ENCODE measurements at regions not wholly inside any gene's neighbourhood (a gene's known extent, or its start where the extent isn't known, plus 50 kb on each side); places are given as distances from the start of the nearest gene placed in this dataset.

- Histone ChIP-seq H4K91ac (ENCODE audit: insufficient read length, low read depth, low read length) (no peak overlapping the region), H3K14ac (ENCODE audit: insufficient read depth, low read length) (no peak overlapping the region), H2AFZ (ENCODE audit: low read length) (no peak overlapping the region), H3K9me3 (ENCODE audit: control insufficient read depth, low read depth, low read length) (no peaks in the 10 kb centered on the region), H2BK12ac (ENCODE audit: insufficient read length, low read depth, low read length) (no peak overlapping the region), H3K23me2 (ENCODE audit: insufficient read length, low read depth, low read length, poor library complexity, severe bottlenecking) (no peaks in the 10 kb centered on the region), H3K56ac (ENCODE audit: insufficient read length, low read depth, low read length) (no peak overlapping the region), H3K4me2 (ENCODE audit: insufficient read depth, insufficient read length, low read length) (no peak overlapping the region), H3K9ac (ENCODE audit: extremely low read depth, insufficient read length, low read length) (no peak overlapping the region), H4K5ac (ENCODE audit: insufficient read length, low read depth, low read length) (no peak overlapping the region), H2BK15ac (ENCODE audit: low read depth, low read length) (no peak overlapping the region), H3K27me3 (ENCODE audit: insufficient read depth, low read length) (no peaks in the 10 kb centered on the region), H3K4ac (ENCODE audit: low read depth, low read length) (no peak overlapping the region), H2BK20ac (ENCODE audit: low read depth, low read length, poor library complexity, severe bottlenecking) (no peak overlapping the region), H3K79me2 (ENCODE audit: insufficient read depth, low read length) (no peaks in the 10 kb centered on the region), H2BK120ac (ENCODE audit: low read depth, low read length, poor library complexity, severe bottlenecking) (no peak overlapping the region), H3K27ac (ENCODE audit: insufficient read length, low read depth, low read length) (no peak overlapping the region), H4K8ac (replicated peaks; ENCODE audit: insufficient read length, low read depth, low read length) (no peak overlapping the region), H2AK5ac (ENCODE audit: insufficient read length, low read length) (no peak overlapping the region), H3K18ac (ENCODE audit: insufficient read length, low read depth, low read length) (no peak overlapping the region), H3K4me1 (ENCODE audit: insufficient read depth, low read length) (peaks cover 10% of the 10 kb centered on the region; the same call in 1 of the 2 replicates), H4K20me1 (ENCODE audit: control insufficient read depth, insufficient read depth, insufficient read length) (no peaks in the 10 kb centered on the region), H3T11ph (ENCODE audit: low read length) (no peak overlapping the region), H2BK5ac (ENCODE audit: insufficient read length, low read length) (no peak overlapping the region), H3K79me1 (ENCODE audit: insufficient read depth, low read depth, low read length, poor library complexity, severe bottlenecking) (no peaks in the 10 kb centered on the region), H3K23ac (ENCODE audit: insufficient read length, low read depth, low read length) (no peak overlapping the region)
- WGBS (ENCODE audit: extremely low coverage, insufficient read length, low lambda C conversion rate): no CpG with 5 or more reads among the region's 5 CpGs
- Mint-ChIP-seq H3K27ac (peak overlapping the region; percentile 17 to 36 (median 26); a peak in 3 of 7 replicates), H3K27me3 (ENCODE audit: low read depth) (peaks cover 3% of the 10 kb centered on the region; the same call in 1 of the 2 replicates), H3K4me3 (no peak overlapping the region; a peak in 1 of 5 replicates), H3K36me3 (ENCODE audit: insufficient read depth in 1 of 3, low read depth in 3 of 3) (peaks cover 0 to 5% (median 0%) of the 10 kb centered on the region in 3 experiments; a peak in 3 of 7 replicates), H3K9me3 (peaks cover 0 to 6% of the 10 kb centered on the region in 2 experiments; a peak in 2 of 5 replicates), H3K4me1 (peaks cover 49 to 52% of the 10 kb centered on the region in 2 experiments)
- no peak for TF ChIP-seq CTCF (conservative IDR thresholded peaks at IDR 0.05)
- no peak for DNase-seq
These were observed 414.8 kb upstream of the JARID2 start for GRCh38 chr6:14831070-14831469.
